ENCODE measurements at regions not wholly inside any gene's neighbourhood (a gene's known extent, or its start where the extent isn't known, plus 50 kb on each side); places are given as distances from the start of the nearest gene placed in this dataset.

- WGBS, 2 donors: 68 to 69% methylated on average over 8 of the region's 8 CpGs
- H3K4me1 ChIP-seq (ENCODE audit: control insufficient read depth in 2 of 2, insufficient read depth in 2 of 2, low read length in 1 of 2): peaks cover 3% of the 10 kb centered on the region in 2 donors
- no peaks in the 10 kb centered on the region for H3K27me3 ChIP-seq (ENCODE audit: control insufficient read depth in 1 of 2, insufficient read depth in 2 of 2, low read length in 2 of 2)
- no peaks in the 10 kb centered on the region for H3K9me3 ChIP-seq (ENCODE audit: control insufficient read depth in 2 of 2, insufficient read depth in 1 of 2, low read depth in 1 of 2, low read length in 1 of 2)
- peak overlapping the region; percentile 56 to 58 for H3K27ac ChIP-seq (ENCODE audit: low read depth in 2 of 2, low read length in 1 of 2)
- H3K4me3 ChIP-seq (ENCODE audit: low read depth in 1 of 2, low read length in 2 of 2): no peak overlapping the region
- no peaks in the 10 kb centered on the region for H3K36me3 ChIP-seq (ENCODE audit: control insufficient read depth in 2 of 2, insufficient read depth in 2 of 2, low read length in 1 of 2)
These were observed 389.5 kb upstream of the TNP1 start for GRCh38 chr2:217249121-217250012.

- Histone ChIP-seq H3K4me3 (ENCODE audit: low read depth in 1 of 2, low read length in 2 of 2) (no peak overlapping the region), H3K36me3 (ENCODE audit: control insufficient read depth in 2 of 2, insufficient read depth in 2 of 2, low read length in 1 of 2) (no peaks in the 10 kb centered on the region)
- WGBS, 2 donors: 23 to 35% methylated on average over 9 of the region's 9 CpGs
These were observed 388.6 kb upstream of the TNP1 start for GRCh38 chr2:217248312-217248935.

GRCh38 chr2:217247476-217247875, 387.6 kb upstream of the TNP1 start:
- H3K27ac ChIP-seq (ENCODE audit: low read depth in 2 of 2, low read length in 1 of 2): peak overlapping the region; percentile 38 to 54
- 58 to 69% methylated on average over 8 of the region's 8 CpGs for WGBS, 2 donors
- no peaks in the 10 kb centered on the region for H3K36me3 ChIP-seq (ENCODE audit: control insufficient read depth in 2 of 2, insufficient read depth in 2 of 2, low read length in 1 of 2)
- H3K4me1 ChIP-seq (ENCODE audit: control insufficient read depth in 2 of 2, insufficient read depth in 2 of 2, low read length in 1 of 2): peaks cover 3% of the 10 kb centered on the region in 2 donors
- no peaks in the 10 kb centered on the region for H3K9me3 ChIP-seq (ENCODE audit: control insufficient read depth in 2 of 2, insufficient read depth in 1 of 2, low read depth in 1 of 2, low read length in 1 of 2)
- no peaks in the 10 kb centered on the region for H3K27me3 ChIP-seq (ENCODE audit: control insufficient read depth in 1 of 2, insufficient read depth in 2 of 2, low read length in 2 of 2)
- no peak overlapping the region for H3K4me3 ChIP-seq (ENCODE audit: low read depth in 1 of 2, low read length in 2 of 2)

More at GRCh38 chr2:217248312-217248935, 388.6 kb upstream of the TNP1 start:
- no peaks in the 10 kb centered on the region for H3K27me3 ChIP-seq (ENCODE audit: control insufficient read depth in 1 of 2, insufficient read depth in 2 of 2, low read length in 2 of 2)
- H3K27ac ChIP-seq (ENCODE audit: low read depth in 2 of 2, low read length in 1 of 2): peak overlapping the region; percentile 26 to 37
- no peaks in the 10 kb centered on the region for H3K9me3 ChIP-seq (ENCODE audit: control insufficient read depth in 2 of 2, insufficient read depth in 1 of 2, low read depth in 1 of 2, low read length in 1 of 2)
- H3K4me1 ChIP-seq (ENCODE audit: control insufficient read depth in 2 of 2, insufficient read depth in 2 of 2, low read length in 1 of 2): peaks cover 3% of the 10 kb centered on the region in 2 donors

- no peaks in the 10 kb centered on the region for H3K27me3 ChIP-seq (ENCODE audit: control insufficient read depth in 1 of 2, insufficient read depth in 2 of 2, low read length in 2 of 2)
- peaks cover 3% of the 10 kb centered on the region in 2 donors for H3K4me1 ChIP-seq (ENCODE audit: control insufficient read depth in 2 of 2, insufficient read depth in 2 of 2, low read length in 1 of 2)
- H3K9me3 ChIP-seq (ENCODE audit: control insufficient read depth in 2 of 2, insufficient read depth in 1 of 2, low read depth in 1 of 2, low read length in 1 of 2): no peaks in the 10 kb centered on the region
- WGBS, 2 donors: 83 to 86% methylated on average over 6 of the region's 6 CpGs
- H3K27ac ChIP-seq (ENCODE audit: low read depth in 2 of 2, low read length in 1 of 2): no peak overlapping the region
- no peaks in the 10 kb centered on the region for H3K36me3 ChIP-seq (ENCODE audit: control insufficient read depth in 2 of 2, insufficient read depth in 2 of 2, low read length in 1 of 2)
- no peak overlapping the region for H3K4me3 ChIP-seq (ENCODE audit: low read depth in 1 of 2, low read length in 2 of 2)
These were observed 386.2 kb upstream of the TNP1 start for GRCh38 chr2:217246108-217246507.

- no peaks in the 10 kb centered on the region for H3K27me3 ChIP-seq (ENCODE audit: control insufficient read depth in 1 of 2, insufficient read depth in 2 of 2, low read length in 2 of 2)
- WGBS, 2 donors: 84 to 90% methylated on average over 4 of the region's 4 CpGs
- no peak overlapping the region for H3K4me3 ChIP-seq (ENCODE audit: low read depth in 1 of 2, low read length in 2 of 2)
- H3K9me3 ChIP-seq (ENCODE audit: control insufficient read depth in 2 of 2, insufficient read depth in 1 of 2, low read depth in 1 of 2, low read length in 1 of 2): no peaks in the 10 kb centered on the region
- no peak overlapping the region for H3K27ac ChIP-seq (ENCODE audit: low read depth in 2 of 2, low read length in 1 of 2)
- H3K4me1 ChIP-seq (ENCODE audit: control insufficient read depth in 2 of 2, insufficient read depth in 2 of 2, low read length in 1 of 2): peaks cover 3% of the 10 kb centered on the region in 2 donors
- no peaks in the 10 kb centered on the region for H3K36me3 ChIP-seq (ENCODE audit: control insufficient read depth in 2 of 2, insufficient read depth in 2 of 2, low read length in 1 of 2)
These were observed 385.0 kb upstream of the TNP1 start for GRCh38 chr2:217244815-217245214.

- WGBS, 2 donors: 94 to 97% methylated on average over 3 of the region's 3 CpGs
- no peaks in the 10 kb centered on the region for H3K27me3 ChIP-seq (ENCODE audit: control insufficient read depth in 1 of 2, insufficient read depth in 2 of 2, low read length in 2 of 2)
- no peaks in the 10 kb centered on the region for H3K4me1 ChIP-seq (ENCODE audit: control insufficient read depth in 2 of 2, insufficient read depth in 2 of 2, low read length in 1 of 2)
- no peak overlapping the region for H3K4me3 ChIP-seq (ENCODE audit: low read depth in 1 of 2, low read length in 2 of 2)
- no peak overlapping the region for H3K27ac ChIP-seq (ENCODE audit: low read depth in 2 of 2, low read length in 1 of 2)
- H3K36me3 ChIP-seq (ENCODE audit: control insufficient read depth in 2 of 2, insufficient read depth in 2 of 2, low read length in 1 of 2): no peaks in the 10 kb centered on the region
- no peaks in the 10 kb centered on the region for H3K9me3 ChIP-seq (ENCODE audit: control insufficient read depth in 2 of 2, insufficient read depth in 1 of 2, low read depth in 1 of 2, low read length in 1 of 2)
These were observed 383.1 kb upstream of the TNP1 start for GRCh38 chr2:217242947-217243346.

- Histone ChIP-seq H3K9me3 (ENCODE audit: control insufficient read depth in 2 of 2, insufficient read depth in 1 of 2, low read depth in 1 of 2, low read length in 1 of 2) (no peaks in the 10 kb centered on the region), H3K4me3 (ENCODE audit: low read depth in 1 of 2, low read length in 2 of 2) (no peak overlapping the region), H3K27me3 (ENCODE audit: control insufficient read depth in 1 of 2, insufficient read depth in 2 of 2, low read length in 2 of 2) (no peaks in the 10 kb centered on the region), H3K27ac (ENCODE audit: low read depth in 2 of 2, low read length in 1 of 2) (no peak overlapping the region), H3K36me3 (ENCODE audit: control insufficient read depth in 2 of 2, insufficient read depth in 2 of 2, low read length in 1 of 2) (no peaks in the 10 kb centered on the region), H3K4me1 (ENCODE audit: control insufficient read depth in 2 of 2, insufficient read depth in 2 of 2, low read length in 1 of 2) (no peaks in the 10 kb centered on the region)
- WGBS, 2 donors: 60 to 71% methylated on average over 3 of the region's 3 CpGs
These were observed 371.9 kb upstream of the TNP1 start for GRCh38 chr2:217231724-217232123.

- no peak overlapping the region for H3K27ac ChIP-seq (ENCODE audit: low read depth in 2 of 2, low read length in 1 of 2)
- H3K9me3 ChIP-seq (ENCODE audit: control insufficient read depth in 2 of 2, insufficient read depth in 1 of 2, low read depth in 1 of 2, low read length in 1 of 2): no peaks in the 10 kb centered on the region
- H3K4me1 ChIP-seq (ENCODE audit: control insufficient read depth in 2 of 2, insufficient read depth in 2 of 2, low read length in 1 of 2): no peaks in the 10 kb centered on the region
- H3K4me3 ChIP-seq (ENCODE audit: low read depth in 1 of 2, low read length in 2 of 2): no peak overlapping the region
- H3K36me3 ChIP-seq (ENCODE audit: control insufficient read depth in 2 of 2, insufficient read depth in 2 of 2, low read length in 1 of 2): no peaks in the 10 kb centered on the region
- WGBS, 2 donors: 49 to 56% methylated on average over 1 of the region's 1 CpG
- no peaks in the 10 kb centered on the region for H3K27me3 ChIP-seq (ENCODE audit: control insufficient read depth in 1 of 2, insufficient read depth in 2 of 2, low read length in 2 of 2)
These were observed 371.3 kb upstream of the TNP1 start for GRCh38 chr2:217231212-217231611.

GRCh38 chr2:217228732-217229131, 368.9 kb upstream of the TNP1 start:
- WGBS, 2 donors: 74 to 85% methylated on average over 1 of the region's 1 CpG
- Histone ChIP-seq H3K4me3 (ENCODE audit: low read depth in 1 of 2, low read length in 2 of 2) (no peak overlapping the region), H3K9me3 (ENCODE audit: control insufficient read depth in 2 of 2, insufficient read depth in 1 of 2, low read depth in 1 of 2, low read length in 1 of 2) (no peaks in the 10 kb centered on the region)

More at GRCh38 chr2:217228732-217229131, 368.9 kb upstream of the TNP1 start:
- no peaks in the 10 kb centered on the region for H3K27me3 ChIP-seq (ENCODE audit: control insufficient read depth in 1 of 2, insufficient read depth in 2 of 2, low read length in 2 of 2)
- H3K36me3 ChIP-seq (ENCODE audit: control insufficient read depth in 2 of 2, insufficient read depth in 2 of 2, low read length in 1 of 2): no peaks in the 10 kb centered on the region
- H3K4me1 ChIP-seq (ENCODE audit: control insufficient read depth in 2 of 2, insufficient read depth in 2 of 2, low read length in 1 of 2): no peaks in the 10 kb centered on the region
- no peak overlapping the region for H3K27ac ChIP-seq (ENCODE audit: low read depth in 2 of 2, low read length in 1 of 2)
